OCI-LY1 (cell line): ENCODE measurements at regions not wholly inside any gene's neighbourhood (a gene's known extent, or its start where the extent isn't known, plus 50 kb on each side); places are given as distances from the start of the nearest gene placed in this dataset.

Source experiments
- CTCF ChIP-seq: fragments of 200-600 bp; sonication (generic), shearing (Covaris generic); IDR thresholded peaks from 2 replicates; pipeline ENCODE4 v1.5.1; 2017; ENCODE audit warnings: mild to moderate bottlenecking, antibody characterized with exemption, low read length, moderate library complexity, mixed read lengths
- EZH2 ChIP-seq: fragments of 200-600 bp; sonication (generic), shearing (Covaris generic); IDR thresholded peaks from 2 replicates; pipeline ENCODE4 v1.8.0; 2017; ENCODE audit warnings: borderline replicate concordance, mixed run types, mild to moderate bottlenecking, antibody characterized with exemption, low read length, moderate library complexity, mixed read lengths

- TF ChIP-seq EZH2 = no peak
- TF ChIP-seq CTCF = no peak
Observed at GRCh38 chr20:17809362-17810061, 109.7 kb downstream of the BANF2 start.
